Lower leg skin (tissue), 3 donors: ENCODE measurements at regions not wholly inside any gene's neighbourhood (a gene's known extent, or its start where the extent isn't known, plus 50 kb on each side); places are given as distances from the start of the nearest gene placed in this dataset.

Source experiments
- POLR2A ChIP-seq, 2 donors: fragments of 450-650 bp; IDR thresholded peaks; one replicate each; pipeline ENCODE4 v1.6.1; 2016 to 2017; ENCODE audit warnings: antibody characterized with exemption in 2 of 2, mild to moderate bottlenecking in 1 of 2, moderate library complexity in 1 of 2
- TF ChIP-seq, protein P1 (sequence below), 3 donors: fragments of 450-650 bp; IDR thresholded peaks; one replicate each; pipeline ENCODE4 v1.5.1; 2016; ENCODE audit warnings: antibody characterized with exemption in 3 of 3, mild to moderate bottlenecking in 3 of 3, moderate library complexity in 2 of 3

DNA sequence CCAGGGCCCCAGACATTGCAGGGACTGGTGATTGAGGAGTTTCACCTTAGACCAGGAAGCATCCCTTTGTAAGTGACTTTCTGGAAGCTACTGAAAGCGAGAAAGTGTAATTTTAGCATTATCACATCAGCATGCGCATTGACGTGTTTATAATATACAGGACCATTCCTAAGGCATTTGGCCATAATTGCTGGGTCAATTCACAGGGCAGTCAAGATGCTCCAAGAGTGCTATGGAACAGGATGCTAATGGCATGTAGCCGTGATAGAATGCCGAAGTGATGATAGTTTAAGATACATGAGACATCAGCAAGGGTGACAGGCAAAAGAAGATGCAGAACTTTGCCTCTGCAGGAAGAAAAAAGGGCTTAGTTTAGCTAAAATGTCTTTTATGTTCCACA lies 347.6 kb upstream of the NBEA start:
- TF ChIP-seq, protein P1, sequence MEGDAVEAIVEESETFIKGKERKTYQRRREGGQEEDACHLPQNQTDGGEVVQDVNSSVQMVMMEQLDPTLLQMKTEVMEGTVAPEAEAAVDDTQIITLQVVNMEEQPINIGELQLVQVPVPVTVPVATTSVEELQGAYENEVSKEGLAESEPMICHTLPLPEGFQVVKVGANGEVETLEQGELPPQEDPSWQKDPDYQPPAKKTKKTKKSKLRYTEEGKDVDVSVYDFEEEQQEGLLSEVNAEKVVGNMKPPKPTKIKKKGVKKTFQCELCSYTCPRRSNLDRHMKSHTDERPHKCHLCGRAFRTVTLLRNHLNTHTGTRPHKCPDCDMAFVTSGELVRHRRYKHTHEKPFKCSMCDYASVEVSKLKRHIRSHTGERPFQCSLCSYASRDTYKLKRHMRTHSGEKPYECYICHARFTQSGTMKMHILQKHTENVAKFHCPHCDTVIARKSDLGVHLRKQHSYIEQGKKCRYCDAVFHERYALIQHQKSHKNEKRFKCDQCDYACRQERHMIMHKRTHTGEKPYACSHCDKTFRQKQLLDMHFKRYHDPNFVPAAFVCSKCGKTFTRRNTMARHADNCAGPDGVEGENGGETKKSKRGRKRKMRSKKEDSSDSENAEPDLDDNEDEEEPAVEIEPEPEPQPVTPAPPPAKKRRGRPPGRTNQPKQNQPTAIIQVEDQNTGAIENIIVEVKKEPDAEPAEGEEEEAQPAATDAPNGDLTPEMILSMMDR (IDR thresholded peaks at IDR 0.05) = no peak
- no peak for TF ChIP-seq POLR2A (IDR thresholded peaks at IDR 0.05)
